ENCODE measurements at regions not wholly inside any gene's neighbourhood (a gene's known extent, or its start where the extent isn't known, plus 50 kb on each side); places are given as distances from the start of the nearest gene placed in this dataset.

DNA sequence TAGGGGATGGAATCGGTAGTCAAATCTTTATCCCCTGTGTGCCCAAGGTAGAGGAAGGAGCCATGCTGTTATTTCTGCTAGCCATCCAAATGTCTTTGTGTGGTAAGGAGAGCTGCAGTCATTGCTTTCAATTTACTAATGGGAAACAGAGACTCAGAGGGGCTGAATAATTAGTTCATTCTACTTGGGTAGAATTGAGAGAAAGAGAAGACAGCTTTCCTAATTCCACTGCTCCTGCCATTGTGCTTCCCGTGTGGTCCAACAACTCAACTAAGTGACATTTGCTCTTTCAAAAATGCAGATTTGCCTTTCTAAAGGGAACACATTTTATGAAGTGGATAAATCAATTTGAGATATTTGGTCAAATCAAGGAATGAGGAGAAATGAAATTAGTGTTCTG, 136.1 kb downstream of the AQP4 start:
- no peaks in the 10 kb centered on the region for H3K79me2 ChIP-seq (ENCODE audit: control insufficient read depth, insufficient read depth, low read length)
- intact Hi-C loops (cut with micrococcal nuclease) = no loop called here
- no peak overlapping the region for H2AFZ ChIP-seq (ENCODE audit: low read depth, low read length)
- no peaks in the 10 kb centered on the region for H3K4me1 ChIP-seq (ENCODE audit: control insufficient read depth, extremely low read depth, insufficient read depth, low read length)
- FAIRE-seq (no peak), DNase-seq (ENCODE audit: low read depth, low spot score) (no peak)
- no peak overlapping the region for H3K4me2 ChIP-seq (ENCODE audit: insufficient read depth, low read length)
- no peak overlapping the region for H3K9ac ChIP-seq (replicated peaks; ENCODE audit: extremely low read depth, insufficient read depth, low read length)
- H3K27me3 ChIP-seq (ENCODE audit: control insufficient read depth in 2 of 2, insufficient read depth in 2 of 2, low read length in 2 of 2) = no peaks in the 10 kb centered on the region
- no peaks in the 10 kb centered on the region for H3K9me3 ChIP-seq (replicated peaks; ENCODE audit: control insufficient read depth, insufficient read depth, low read length)
- ChIA-PET POLR2A (no interaction called here), CTCF (no interaction called here)
- dilution Hi-C loops (cut with MboI; ENCODE audit: extremely low pct_ligation_motif_present, low sequenced_read_pairs) = no loop called here
- H3K36me3 ChIP-seq (ENCODE audit: control insufficient read depth in 2 of 2, extremely low read depth in 1 of 2, insufficient read depth in 2 of 2, low read length in 2 of 2) = no peaks in the 10 kb centered on the region
- no TSS peak for BruUV-seq (replicated peaks)
- TF ChIP-seq POLR2AphosphoS5 (IDR thresholded peaks at IDR 0.05; ENCODE audit: insufficient read depth, low read depth, low read length) = no peak
- no peaks in the 10 kb centered on the region for H4K20me1 ChIP-seq (replicated peaks; ENCODE audit: control insufficient read depth, extremely low read depth, insufficient read depth, low read length)
- no peak overlapping the region for H3K27ac ChIP-seq (ENCODE audit: insufficient read depth, low read depth, low read length)
- no peak overlapping the region for H3K4me3 ChIP-seq (replicated peaks in 1 of 3; ENCODE audit: insufficient read depth in 1 of 3, low read depth in 1 of 3, low read length in 3 of 3)
- no peaks in the 10 kb centered on the region for H3K9me1 ChIP-seq (replicated peaks; ENCODE audit: control insufficient read depth, extremely low read depth, insufficient read depth, low read length)

DNA sequence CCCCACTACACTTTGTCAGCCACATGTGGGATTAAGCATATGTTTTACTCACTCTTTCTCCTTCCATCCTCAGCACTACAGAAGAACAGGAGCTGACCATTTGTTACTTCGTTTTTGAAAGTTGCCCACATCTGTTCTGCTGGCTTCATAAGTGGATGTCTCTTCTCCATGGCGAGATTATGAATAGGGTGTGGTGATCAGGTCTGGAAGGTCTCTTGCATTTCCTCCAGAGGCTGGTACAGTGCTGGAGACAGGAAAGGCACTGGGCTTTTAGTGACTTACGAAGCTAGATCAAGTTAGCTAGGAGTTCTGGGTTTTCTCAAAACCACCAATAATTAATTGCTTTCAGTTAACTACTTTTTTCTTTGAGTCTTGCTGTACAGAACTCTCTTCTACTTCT, 136.5 kb downstream of the AQP4 start:
- FAIRE-seq (no peak), DNase-seq (ENCODE audit: low read depth, low spot score) (no peak)
- H3K4me2 ChIP-seq (ENCODE audit: insufficient read depth, low read length) = no peak overlapping the region
- CTCF ChIA-PET = no interaction called here
- H3K9me1 ChIP-seq (replicated peaks; ENCODE audit: control insufficient read depth, extremely low read depth, insufficient read depth, low read length) = no peaks in the 10 kb centered on the region
- no peaks in the 10 kb centered on the region for H4K20me1 ChIP-seq (replicated peaks; ENCODE audit: control insufficient read depth, extremely low read depth, insufficient read depth, low read length)
- dilution Hi-C loops (cut with MboI; ENCODE audit: extremely low pct_ligation_motif_present, low sequenced_read_pairs) (no loop called here), intact Hi-C loops (cut with micrococcal nuclease) (no loop called here)
- POLR2A ChIA-PET = no interaction called here
- H3K79me2 ChIP-seq (ENCODE audit: control insufficient read depth, insufficient read depth, low read length) = no peaks in the 10 kb centered on the region
- no peak overlapping the region for H3K27ac ChIP-seq (ENCODE audit: insufficient read depth, low read depth, low read length)
- no peaks in the 10 kb centered on the region for H3K9me3 ChIP-seq (replicated peaks; ENCODE audit: control insufficient read depth, insufficient read depth, low read length)
- no TSS peak for BruUV-seq (replicated peaks)
- no peaks in the 10 kb centered on the region for H3K4me1 ChIP-seq (ENCODE audit: control insufficient read depth, extremely low read depth, insufficient read depth, low read length)
- no peak overlapping the region for H3K9ac ChIP-seq (replicated peaks; ENCODE audit: extremely low read depth, insufficient read depth, low read length)
- no peaks in the 10 kb centered on the region for H3K27me3 ChIP-seq (ENCODE audit: control insufficient read depth in 2 of 2, insufficient read depth in 2 of 2, low read length in 2 of 2)
- no peak overlapping the region for H3K4me3 ChIP-seq (replicated peaks in 1 of 3; ENCODE audit: insufficient read depth in 1 of 3, low read depth in 1 of 3, low read length in 3 of 3)
- H3K36me3 ChIP-seq (ENCODE audit: control insufficient read depth in 2 of 2, extremely low read depth in 1 of 2, insufficient read depth in 2 of 2, low read length in 2 of 2) = no peaks in the 10 kb centered on the region
- H2AFZ ChIP-seq (ENCODE audit: low read depth, low read length) = no peak overlapping the region
- TF ChIP-seq POLR2AphosphoS5 (IDR thresholded peaks at IDR 0.05; ENCODE audit: insufficient read depth, low read depth, low read length) (no peak), EZH2 (IDR thresholded peaks at IDR 0.05; ENCODE audit: borderline replicate concordance, low read depth, low read length, severe bottlenecking) (no peak)
- TF ChIP-seq, protein P1, sequence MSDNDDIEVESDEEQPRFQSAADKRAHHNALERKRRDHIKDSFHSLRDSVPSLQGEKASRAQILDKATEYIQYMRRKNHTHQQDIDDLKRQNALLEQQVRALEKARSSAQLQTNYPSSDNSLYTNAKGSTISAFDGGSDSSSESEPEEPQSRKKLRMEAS (IDR thresholded peaks at IDR 0.05; ENCODE audit: insufficient read depth, insufficient read length) = no peak
- TF ChIP-seq, protein P2, sequence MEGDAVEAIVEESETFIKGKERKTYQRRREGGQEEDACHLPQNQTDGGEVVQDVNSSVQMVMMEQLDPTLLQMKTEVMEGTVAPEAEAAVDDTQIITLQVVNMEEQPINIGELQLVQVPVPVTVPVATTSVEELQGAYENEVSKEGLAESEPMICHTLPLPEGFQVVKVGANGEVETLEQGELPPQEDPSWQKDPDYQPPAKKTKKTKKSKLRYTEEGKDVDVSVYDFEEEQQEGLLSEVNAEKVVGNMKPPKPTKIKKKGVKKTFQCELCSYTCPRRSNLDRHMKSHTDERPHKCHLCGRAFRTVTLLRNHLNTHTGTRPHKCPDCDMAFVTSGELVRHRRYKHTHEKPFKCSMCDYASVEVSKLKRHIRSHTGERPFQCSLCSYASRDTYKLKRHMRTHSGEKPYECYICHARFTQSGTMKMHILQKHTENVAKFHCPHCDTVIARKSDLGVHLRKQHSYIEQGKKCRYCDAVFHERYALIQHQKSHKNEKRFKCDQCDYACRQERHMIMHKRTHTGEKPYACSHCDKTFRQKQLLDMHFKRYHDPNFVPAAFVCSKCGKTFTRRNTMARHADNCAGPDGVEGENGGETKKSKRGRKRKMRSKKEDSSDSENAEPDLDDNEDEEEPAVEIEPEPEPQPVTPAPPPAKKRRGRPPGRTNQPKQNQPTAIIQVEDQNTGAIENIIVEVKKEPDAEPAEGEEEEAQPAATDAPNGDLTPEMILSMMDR (IDR thresholded peaks at IDR 0.05; ENCODE audit: extremely low read depth in 1 of 2, insufficient read depth in 1 of 2, low read depth in 1 of 2, low read length in 2 of 2) = no peak

Data from endothelial cell of umbilical vein (primary cell).